IPS-15b (cell line): ENCODE measurements at regions not wholly inside any gene's neighbourhood (a gene's known extent, or its start where the extent isn't known, plus 50 kb on each side); places are given as distances from the start of the nearest gene placed in this dataset.

ENCODE experiments used
- H3K27me3 ChIP-seq: one replicate; pipeline ENCODE4 v1.6.1; 2013; ENCODE audit warnings: low read length; ENCODE audit not compliant: control insufficient read depth, insufficient read depth
- H3K36me3 ChIP-seq: one replicate; pipeline ENCODE4 v1.6.1; 2013; ENCODE audit warnings: low read length; ENCODE audit not compliant: control insufficient read depth, insufficient read depth
- H3K4me1 ChIP-seq: one replicate; pipeline ENCODE4 v1.6.1; 2013; ENCODE audit warnings: mild to moderate bottlenecking, low read length; ENCODE audit not compliant: control insufficient read depth, insufficient read depth
- H3K4me3 ChIP-seq: one replicate; pipeline ENCODE4 v1.5.1; 2013; ENCODE audit warnings: low read depth, low read length
- H3K9ac ChIP-seq: one replicate; pipeline ENCODE4 v1.6.1; 2013; ENCODE audit warnings: low read depth, mild to moderate bottlenecking, low read length
- H3K9me3 ChIP-seq: one replicate; pipeline ENCODE4 v1.6.1; 2013; ENCODE audit warnings: mild to moderate bottlenecking, low read length; ENCODE audit not compliant: control insufficient read depth, insufficient read depth

GRCh38 chr4:167509551-167509950 lies 275.3 kb upstream of the SPOCK3 start:
- no peaks in the 10 kb centered on the region for H3K36me3 ChIP-seq
- no peak overlapping the region for H3K9ac ChIP-seq
- H3K27me3 ChIP-seq: no peaks in the 10 kb centered on the region
- H3K9me3 ChIP-seq: no peaks in the 10 kb centered on the region
- no peaks in the 10 kb centered on the region for H3K4me1 ChIP-seq
- H3K4me3 ChIP-seq: no peak overlapping the region

GRCh38 chr4:167524091-167524490 lies 289.8 kb upstream of the SPOCK3 start:
- Histone ChIP-seq H3K9me3 (no peaks in the 10 kb centered on the region), H3K27me3 (no peaks in the 10 kb centered on the region), H3K36me3 (no peaks in the 10 kb centered on the region)

GRCh38 chr4:167537761-167538160 lies 303.5 kb upstream of the SPOCK3 start:
- H3K36me3 ChIP-seq: no peaks in the 10 kb centered on the region
- H3K4me3 ChIP-seq: no peak overlapping the region
- H3K27me3 ChIP-seq: no peaks in the 10 kb centered on the region
- H3K9me3 ChIP-seq: no peaks in the 10 kb centered on the region
- H3K4me1 ChIP-seq: no peaks in the 10 kb centered on the region
- H3K9ac ChIP-seq: no peak overlapping the region

More at GRCh38 chr4:167524091-167524490, 289.8 kb upstream of the SPOCK3 start:
- no peaks in the 10 kb centered on the region for H3K4me1 ChIP-seq
- no peak overlapping the region for H3K4me3 ChIP-seq
- no peak overlapping the region for H3K9ac ChIP-seq

- Histone ChIP-seq H3K27me3 (no peaks in the 10 kb centered on the region), H3K9me3 (no peaks in the 10 kb centered on the region), H3K4me3 (no peak overlapping the region), H3K9ac (no peak overlapping the region), H3K36me3 (no peaks in the 10 kb centered on the region), H3K4me1 (no peaks in the 10 kb centered on the region)
Measured at GRCh38 chr4:167541286-167541685, 307.0 kb upstream of the SPOCK3 start.

GRCh38 chr4:167544391-167544790 lies 310.1 kb upstream of the SPOCK3 start:
- no peaks in the 10 kb centered on the region for H3K4me1 ChIP-seq
- no peak overlapping the region for H3K4me3 ChIP-seq
- H3K27me3 ChIP-seq: no peaks in the 10 kb centered on the region
- H3K9ac ChIP-seq: no peak overlapping the region
- H3K9me3 ChIP-seq: no peaks in the 10 kb centered on the region
- H3K36me3 ChIP-seq: no peaks in the 10 kb centered on the region

GRCh38 chr4:167550021-167550420 lies 315.7 kb upstream of the SPOCK3 start:
- no peaks in the 10 kb centered on the region for H3K36me3 ChIP-seq
- H3K9ac ChIP-seq: no peak overlapping the region
- no peaks in the 10 kb centered on the region for H3K4me1 ChIP-seq
- no peaks in the 10 kb centered on the region for H3K27me3 ChIP-seq
- H3K4me3 ChIP-seq: no peak overlapping the region
- no peaks in the 10 kb centered on the region for H3K9me3 ChIP-seq

- no peaks in the 10 kb centered on the region for H3K4me1 ChIP-seq
- no peak overlapping the region for H3K9ac ChIP-seq
- no peak overlapping the region for H3K4me3 ChIP-seq
- H3K27me3 ChIP-seq: no peaks in the 10 kb centered on the region
- H3K36me3 ChIP-seq: no peaks in the 10 kb centered on the region
- H3K9me3 ChIP-seq: no peaks in the 10 kb centered on the region
Measured at GRCh38 chr4:167555338-167556022, 321.2 kb upstream of the SPOCK3 start.

GRCh38 chr4:167578906-167579305 lies 344.6 kb upstream of the SPOCK3 start:
- H3K27me3 ChIP-seq: no peaks in the 10 kb centered on the region
- H3K9me3 ChIP-seq: no peaks in the 10 kb centered on the region
- H3K4me1 ChIP-seq: no peaks in the 10 kb centered on the region
- no peaks in the 10 kb centered on the region for H3K36me3 ChIP-seq
- H3K9ac ChIP-seq: no peak overlapping the region
- H3K4me3 ChIP-seq: no peak overlapping the region

- Histone ChIP-seq H3K4me1 (no peaks in the 10 kb centered on the region), H3K9ac (no peak overlapping the region), H3K36me3 (no peaks in the 10 kb centered on the region), H3K4me3 (no peak overlapping the region), H3K9me3 (no peaks in the 10 kb centered on the region), H3K27me3 (no peaks in the 10 kb centered on the region)
Measured at GRCh38 chr4:167581449-167581965, 347.2 kb upstream of the SPOCK3 start.

GRCh38 chr4:167587361-167587760 lies 353.1 kb upstream of the SPOCK3 start:
- Histone ChIP-seq H3K4me3 (no peak overlapping the region), H3K4me1 (no peaks in the 10 kb centered on the region), H3K36me3 (no peaks in the 10 kb centered on the region), H3K27me3 (no peaks in the 10 kb centered on the region), H3K9me3 (no peaks in the 10 kb centered on the region), H3K9ac (no peak overlapping the region)

GRCh38 chr4:167595898-167596297 lies 361.6 kb upstream of the SPOCK3 start:
- H3K36me3 ChIP-seq: no peaks in the 10 kb centered on the region
- no peaks in the 10 kb centered on the region for H3K9me3 ChIP-seq
- H3K27me3 ChIP-seq: no peaks in the 10 kb centered on the region
- H3K4me3 ChIP-seq: no peak overlapping the region
- no peak overlapping the region for H3K9ac ChIP-seq
- H3K4me1 ChIP-seq: no peaks in the 10 kb centered on the region

- no peaks in the 10 kb centered on the region for H3K36me3 ChIP-seq
- no peaks in the 10 kb centered on the region for H3K27me3 ChIP-seq
- no peak overlapping the region for H3K4me3 ChIP-seq
- H3K9ac ChIP-seq: no peak overlapping the region
- H3K4me1 ChIP-seq: no peaks in the 10 kb centered on the region
- H3K9me3 ChIP-seq: no peaks in the 10 kb centered on the region
Measured at GRCh38 chr4:167602157-167602556, 367.9 kb upstream of the SPOCK3 start.
